Activated CD8-positive, alpha-beta T cell treated with anti-CD3 and anti-CD28 coated beads for 36 hours (primary cell): ENCODE measurements at regions not wholly inside any gene's neighbourhood (a gene's known extent, or its start where the extent isn't known, plus 50 kb on each side); places are given as distances from the start of the nearest gene placed in this dataset.

Source experiments
- ATAC-seq: fragments of 200-7000 bp; cut with Tn5 transposase; one replicate; pipeline ENCODE4 v1.10.0; 2021; ENCODE audit warnings: mild to moderate bottlenecking, moderate library complexity
- CTCF ChIA-PET: fragments of 350-600 bp; sonication (Branson Sonifier 250); formaldehyde crosslinking; loops from one replicate; lab custom pipeline; 2021; ENCODE audit warnings: antibody characterized with exemption; lab: Charles Lee
- POLR2A ChIA-PET: fragments of 350-600 bp; sonication (Branson Sonifier 250); formaldehyde crosslinking; loops from one replicate; lab custom pipeline; 2021; ENCODE audit warnings: antibody characterized with exemption; lab: Charles Lee
- DNase-seq: peaks from one replicate; pipeline ENCODE4 v3.0.0-alpha.2; 2020
- H3K27ac Mint-ChIP-seq: one replicate; pipeline ENCODE4 v1.8.0; 2021; ENCODE audit warnings: mild to moderate bottlenecking, mixed read lengths
- H3K27me3 Mint-ChIP-seq: one replicate; pipeline ENCODE4 v1.8.0; 2021; ENCODE audit warnings: mixed read lengths
- H3K36me3 Mint-ChIP-seq: one replicate; pipeline ENCODE4 v1.8.0; 2021; ENCODE audit warnings: low read depth, mixed read lengths
- H3K4me1 Mint-ChIP-seq: one replicate; pipeline ENCODE4 v1.8.0; 2021; ENCODE audit warnings: low read depth, mixed read lengths
- H3K4me3 Mint-ChIP-seq: one replicate; pipeline ENCODE4 v1.8.0; 2021; ENCODE audit warnings: mild to moderate bottlenecking, moderate library complexity, mixed read lengths
- H3K9me3 Mint-ChIP-seq: one replicate; pipeline ENCODE4 v1.8.0; 2021; ENCODE audit warnings: mixed read lengths
- CTCF ChIP-seq: fragments of 200-600 bp; IDR thresholded peaks from one replicate; pipeline ENCODE4 v1.8.0; 2022; ENCODE audit warnings: antibody characterized with exemption, mild to moderate bottlenecking
- intact Hi-C: fragments of 100-400 bp; cut with micrococcal nuclease; formaldehyde crosslinking; loops from one replicate; pipeline ENCODE4 v1.10.0; 2022

- Mint-ChIP-seq H3K4me1 (no peaks in the 10 kb centered on the region), H3K9me3 (peaks cover 7% of the 10 kb centered on the region), H3K4me3 (no peak overlapping the region), H3K27me3 (peaks cover 11% of the 10 kb centered on the region), H3K27ac (no peak overlapping the region), H3K36me3 (no peaks in the 10 kb centered on the region)
- no peak for TF ChIP-seq CTCF
- ChIA-PET POLR2A (no interaction called here), CTCF (no interaction called here)
- ATAC-seq: no peak
- no peak for DNase-seq
- intact Hi-C loops: no loop called here
These were observed 107.5 kb upstream of the FZD10 start for GRCh38 chr12:130054803-130055202.

GRCh38 chr12:130058926-130059472 lies 103.3 kb upstream of the FZD10 start:
- no peaks in the 10 kb centered on the region for H3K36me3 Mint-ChIP-seq
- no peak overlapping the region for H3K27ac Mint-ChIP-seq
- no peak overlapping the region for H3K4me3 Mint-ChIP-seq
- ChIA-PET POLR2A (no interaction called here), CTCF (no interaction called here)
- H3K27me3 Mint-ChIP-seq: peaks cover 2% of the 10 kb centered on the region
- intact Hi-C loops: no loop called here
- ATAC-seq: no peak
- no peaks in the 10 kb centered on the region for H3K4me1 Mint-ChIP-seq
- DNase-seq: no peak
- no peak for TF ChIP-seq CTCF
- peaks cover 18% of the 10 kb centered on the region for H3K9me3 Mint-ChIP-seq

DNA sequence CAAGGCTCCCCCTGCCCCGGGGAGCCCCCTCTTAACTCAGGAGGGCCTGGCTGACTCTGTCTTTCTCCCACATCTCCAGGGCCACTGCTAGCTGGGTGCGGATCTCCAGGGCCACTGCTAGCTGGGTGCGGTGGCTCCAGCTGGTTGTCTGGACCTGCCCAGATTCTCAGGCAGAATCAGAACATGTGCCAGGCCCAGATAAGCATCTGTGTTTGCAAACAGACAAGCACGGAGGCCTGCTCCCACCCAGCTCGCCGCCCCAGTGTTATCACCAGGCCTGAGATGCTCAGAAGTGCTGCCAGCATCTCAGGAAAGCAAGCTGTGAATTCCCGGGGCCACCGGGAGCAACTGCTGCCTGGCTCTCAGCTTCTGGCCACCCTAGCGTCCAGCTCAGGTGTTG lies 98.4 kb upstream of the FZD10 start:
- no peaks in the 10 kb centered on the region for H3K4me1 Mint-ChIP-seq
- no peak overlapping the region for H3K4me3 Mint-ChIP-seq
- ChIA-PET POLR2A (no interaction called here), CTCF (no interaction called here)
- no peak overlapping the region for H3K27ac Mint-ChIP-seq
- no peak for ATAC-seq
- no peaks in the 10 kb centered on the region for H3K36me3 Mint-ChIP-seq
- H3K27me3 Mint-ChIP-seq: no peaks in the 10 kb centered on the region
- H3K9me3 Mint-ChIP-seq: peaks cover 11% of the 10 kb centered on the region
- intact Hi-C loops: no loop called here
- no peak for TF ChIP-seq CTCF
- no peak for DNase-seq

DNA sequence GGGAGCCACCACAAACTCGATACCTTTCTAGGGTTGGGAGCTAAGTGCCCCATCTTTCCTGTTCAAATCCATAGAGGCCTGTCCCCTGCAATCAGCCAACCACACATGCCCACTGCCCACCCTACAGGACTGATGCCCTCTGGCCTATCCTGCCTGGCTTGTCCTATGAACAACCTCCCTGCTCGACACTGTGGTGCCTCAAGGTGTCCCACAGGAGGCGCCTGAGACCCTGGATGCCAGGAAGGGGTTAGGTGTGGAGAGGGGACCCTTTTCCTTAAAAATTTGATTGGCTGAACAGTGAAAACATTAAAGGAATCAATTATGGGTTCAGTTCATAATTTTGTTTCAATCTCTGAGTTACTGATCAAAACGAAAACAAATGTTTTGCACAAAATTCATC lies 97.3 kb upstream of the FZD10 start:
- H3K9me3 Mint-ChIP-seq: peaks cover 11% of the 10 kb centered on the region
- H3K27ac Mint-ChIP-seq: no peak overlapping the region
- no peak overlapping the region for H3K4me3 Mint-ChIP-seq
- no peak for TF ChIP-seq CTCF
- POLR2A ChIA-PET: no interaction called here
- DNase-seq (no peak), ATAC-seq (no peak)
- intact Hi-C loops: no loop called here
- peaks cover 1% of the 10 kb centered on the region for H3K27me3 Mint-ChIP-seq
- no peaks in the 10 kb centered on the region for H3K36me3 Mint-ChIP-seq
- no peaks in the 10 kb centered on the region for H3K4me1 Mint-ChIP-seq
- CTCF ChIA-PET: no interaction called here

DNA sequence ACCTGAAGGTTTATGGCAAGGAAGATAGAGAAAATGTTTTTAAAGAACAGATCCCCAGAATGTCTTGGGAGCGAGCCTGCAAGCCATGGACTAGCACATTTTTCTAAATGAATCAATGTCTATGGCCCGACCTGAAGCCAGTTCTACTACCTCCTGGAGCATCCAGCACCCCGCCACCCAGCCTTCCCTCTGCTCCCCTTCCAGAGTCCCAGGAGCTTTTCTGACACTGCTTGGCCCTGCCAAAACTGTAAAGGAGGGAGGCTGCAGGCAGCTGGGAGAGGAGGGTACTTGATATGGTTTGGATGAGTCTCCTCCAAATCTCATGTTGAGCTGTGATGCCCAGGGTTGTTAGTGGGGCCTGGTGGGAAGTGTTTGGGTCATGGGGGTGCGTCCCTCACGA lies 95.5 kb upstream of the FZD10 start:
- DNase-seq: no peak
- intact Hi-C loops: no loop called here
- no peak for ATAC-seq
- Mint-ChIP-seq H3K27ac (no peak overlapping the region), H3K36me3 (no peaks in the 10 kb centered on the region), H3K27me3 (peaks cover 1% of the 10 kb centered on the region), H3K4me3 (no peak overlapping the region), H3K9me3 (peaks cover 5% of the 10 kb centered on the region), H3K4me1 (no peaks in the 10 kb centered on the region)
- CTCF ChIA-PET: no interaction called here
- no peak for TF ChIP-seq CTCF
- POLR2A ChIA-PET: no interaction called here
